CD4-positive, alpha-beta T cell treated with Interleukin-4 for 1 hour (primary cell): ENCODE measurements at regions not wholly inside any gene's neighbourhood (a gene's known extent, or its start where the extent isn't known, plus 50 kb on each side); places are given as distances from the start of the nearest gene placed in this dataset.

Experiments
- DNase-seq, 2 donors: peaks; one replicate each; pipeline ENCODE4 v3.0.0-alpha.2; 2020 to 2022

GRCh38 chr6:1081551-1082284, 230.2 kb upstream of the FOXQ1 start:
- no peak for DNase-seq

DNA sequence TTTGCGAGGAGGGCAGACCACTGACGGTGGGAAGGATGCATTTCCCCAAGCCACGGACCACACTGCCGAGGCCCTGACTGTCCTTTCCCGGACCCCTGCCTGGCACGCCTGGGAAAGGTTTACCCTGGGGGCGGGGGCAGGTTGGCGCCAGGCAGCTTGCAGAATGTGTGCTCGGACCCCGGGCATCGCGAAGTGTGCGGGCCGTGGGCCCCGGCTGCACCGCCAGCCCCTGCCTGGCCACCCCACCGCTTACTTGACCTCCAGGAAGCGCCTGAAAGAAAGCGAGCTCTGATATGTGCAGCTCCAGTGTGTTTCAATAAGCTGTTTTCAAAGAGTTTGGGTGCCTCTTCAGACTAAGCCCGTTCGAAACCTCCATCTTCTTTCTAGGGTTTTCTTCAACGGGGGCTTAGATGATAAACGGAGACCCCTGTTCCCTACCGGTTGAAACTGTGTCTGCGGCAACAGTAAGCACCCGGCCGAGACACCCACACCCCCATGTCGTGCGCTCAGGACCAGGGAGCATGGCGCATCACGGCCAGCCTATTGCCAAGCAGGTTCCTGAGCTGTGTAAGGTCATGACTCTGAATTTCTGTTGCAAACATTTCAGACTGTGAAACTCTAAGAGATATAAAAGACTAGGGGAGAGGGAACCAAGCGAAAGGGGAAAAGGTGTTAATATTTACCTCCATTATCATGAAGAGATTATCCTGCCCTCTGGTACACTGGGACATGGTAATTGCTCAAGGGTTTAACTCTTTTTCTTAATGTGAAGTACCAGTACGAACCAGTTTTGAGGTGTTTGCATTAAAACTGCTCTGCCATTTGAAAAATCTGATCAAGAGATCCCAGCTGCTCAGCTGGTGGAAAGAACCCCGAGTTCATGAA, 231.2 kb upstream of the FOXQ1 start:
- no peak for DNase-seq

GRCh38 chr6:1079525-1079924, 232.4 kb upstream of the FOXQ1 start:
- DNase-seq = no peak

GRCh38 chr6:1077478-1078416, 234.2 kb upstream of the FOXQ1 start:
- no peak for DNase-seq

DNA sequence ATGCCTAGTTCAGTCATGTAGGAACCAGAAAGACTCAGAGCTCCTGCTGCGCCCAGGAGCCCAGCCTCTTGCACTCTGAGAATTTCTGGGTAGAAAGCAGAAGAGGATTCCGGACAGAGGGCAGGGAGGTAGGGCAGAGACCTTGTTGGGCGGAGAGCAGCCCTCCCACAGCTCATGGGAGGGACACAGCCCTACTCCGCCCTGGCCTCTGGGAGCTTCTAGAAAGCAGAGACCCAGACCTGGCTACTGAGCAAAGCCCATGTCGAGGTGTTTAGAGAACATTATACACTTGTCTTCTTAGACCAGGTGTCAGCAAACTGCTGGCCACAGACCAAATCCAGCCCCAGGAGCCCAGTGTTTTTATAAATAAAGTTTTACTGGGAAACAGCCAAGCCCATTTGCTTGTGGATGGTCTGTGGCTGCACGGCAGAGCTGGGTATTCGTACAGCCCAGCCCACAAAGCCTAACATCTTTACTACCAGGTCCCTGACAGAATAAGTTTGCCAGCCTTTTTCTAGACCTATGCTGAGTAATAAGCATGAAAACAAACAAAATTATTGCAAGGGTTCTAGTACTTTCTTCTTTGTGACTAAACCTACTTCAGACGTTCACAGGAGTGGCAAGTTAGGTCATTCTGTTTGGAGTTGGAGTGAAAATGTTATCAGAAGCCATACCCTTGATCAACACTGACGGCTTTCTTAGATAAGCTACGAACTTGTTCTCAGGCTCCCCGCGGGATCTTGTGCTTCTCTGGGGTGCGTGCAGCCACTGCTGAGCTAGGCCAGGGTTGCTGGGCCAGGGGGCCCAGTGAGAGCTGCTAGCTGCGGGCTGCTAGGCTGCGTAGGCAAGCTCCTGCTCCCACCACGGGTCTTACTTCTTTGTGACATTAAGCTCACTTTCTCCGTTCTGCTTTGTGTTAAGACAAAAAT, 235.1 kb upstream of the FOXQ1 start:
- DNase-seq = no peak

DNA sequence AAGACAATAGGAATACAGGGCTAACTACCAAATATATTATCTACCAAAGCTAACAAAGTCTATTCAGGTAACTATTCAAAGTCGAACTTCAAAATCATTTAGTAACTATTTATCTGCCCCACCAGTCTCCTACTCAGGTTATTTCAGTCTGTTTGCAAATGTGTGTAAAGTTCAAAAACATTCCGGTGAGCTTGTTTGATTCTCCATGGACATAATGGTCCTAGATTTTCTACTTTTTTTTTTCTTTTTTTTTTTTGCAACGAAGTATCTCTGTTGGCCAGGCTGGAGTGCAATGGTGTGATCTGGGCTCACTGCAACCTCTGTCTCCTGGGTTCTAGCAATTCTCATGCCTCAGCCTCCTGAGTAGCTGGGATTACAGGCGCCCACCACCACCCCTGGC, 236.0 kb upstream of the FOXQ1 start:
- no peak for DNase-seq

GRCh38 chr6:1075444-1075843, 236.5 kb upstream of the FOXQ1 start:
- DNase-seq = no peak

DNA sequence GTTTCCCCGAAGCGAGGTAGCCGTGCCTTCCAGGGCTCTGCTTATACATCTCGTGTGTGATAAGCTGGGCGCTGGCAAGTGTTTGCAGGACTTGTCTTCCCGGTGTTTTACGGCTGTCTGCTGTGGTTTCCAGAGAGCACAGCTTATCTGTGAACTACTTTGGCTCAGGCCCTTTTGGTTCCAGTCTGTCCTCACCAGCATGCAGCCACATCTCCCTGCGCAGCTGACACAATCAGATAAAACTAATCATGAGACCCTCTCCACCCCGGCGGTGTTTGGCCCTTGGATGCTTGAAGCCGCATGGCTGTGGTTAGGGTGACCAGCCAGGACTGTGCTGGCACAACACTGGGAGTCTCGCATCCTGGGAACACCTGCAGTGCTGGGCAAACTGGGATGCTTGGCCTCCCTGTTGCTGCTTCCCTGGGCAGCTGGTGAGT, 241.8 kb upstream of the FOXQ1 start:
- no peak for DNase-seq

GRCh38 chr6:1068905-1069304, 243.0 kb upstream of the FOXQ1 start:
- DNase-seq = no peak

GRCh38 chr6:1068068-1068467, 243.8 kb upstream of the FOXQ1 start:
- DNase-seq = no peak

DNA sequence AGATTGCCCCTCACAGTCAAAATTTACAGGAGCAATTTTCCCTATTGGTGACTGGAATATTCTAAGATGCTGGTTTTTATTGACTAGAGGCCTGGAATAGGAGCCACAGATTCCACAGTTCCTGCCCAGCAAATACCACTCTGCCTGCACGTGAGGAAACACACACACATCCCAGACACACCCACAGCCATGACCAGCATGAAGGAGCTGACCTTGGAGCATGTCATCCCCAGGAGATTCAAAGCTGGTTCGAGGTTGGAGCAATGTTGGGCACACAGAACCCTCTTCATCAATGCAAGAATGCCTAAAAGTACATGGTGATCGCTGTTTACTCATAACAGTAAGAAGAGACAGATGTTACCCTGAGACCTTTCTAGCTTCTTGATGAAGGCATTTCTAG, 244.6 kb upstream of the FOXQ1 start:
- DNase-seq = no peak

GRCh38 chr6:1066449-1067090, 245.3 kb upstream of the FOXQ1 start:
- no peak for DNase-seq

- DNase-seq = no peak
Measured at GRCh38 chr6:1065986-1066385, 245.9 kb upstream of the FOXQ1 start.

DNA sequence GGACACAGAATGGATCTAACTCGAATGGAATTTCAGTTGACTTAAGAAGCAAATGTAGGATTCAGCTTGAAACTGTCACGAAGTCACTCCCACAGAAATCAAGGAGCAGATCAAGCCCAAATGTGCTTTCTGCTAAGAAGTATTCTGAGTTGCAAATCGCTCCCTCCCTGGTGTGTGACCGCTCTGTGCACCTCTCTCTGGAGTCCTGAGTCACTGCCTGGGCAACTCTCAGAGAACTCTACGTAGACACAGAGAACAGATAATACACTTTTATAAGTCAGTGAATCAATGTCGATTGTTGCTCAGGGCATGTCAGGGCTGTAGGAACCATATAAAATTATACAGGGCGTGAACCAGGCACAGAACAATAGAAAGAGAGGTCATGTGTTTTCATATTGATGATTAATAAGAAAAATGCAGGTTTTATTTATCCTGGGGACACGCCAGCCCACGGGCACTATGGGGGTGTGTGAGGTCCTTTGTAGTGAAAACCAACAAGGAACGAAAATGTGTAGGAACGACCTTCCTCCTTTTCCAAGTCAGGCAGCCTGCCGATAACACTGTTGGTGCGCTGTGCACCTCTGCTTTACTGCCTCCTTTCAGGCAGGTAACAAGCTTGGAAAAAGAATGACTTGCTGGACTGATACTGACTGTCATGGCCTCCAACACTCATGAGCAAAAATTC, 248.1 kb upstream of the FOXQ1 start:
- DNase-seq = no peak

DNA sequence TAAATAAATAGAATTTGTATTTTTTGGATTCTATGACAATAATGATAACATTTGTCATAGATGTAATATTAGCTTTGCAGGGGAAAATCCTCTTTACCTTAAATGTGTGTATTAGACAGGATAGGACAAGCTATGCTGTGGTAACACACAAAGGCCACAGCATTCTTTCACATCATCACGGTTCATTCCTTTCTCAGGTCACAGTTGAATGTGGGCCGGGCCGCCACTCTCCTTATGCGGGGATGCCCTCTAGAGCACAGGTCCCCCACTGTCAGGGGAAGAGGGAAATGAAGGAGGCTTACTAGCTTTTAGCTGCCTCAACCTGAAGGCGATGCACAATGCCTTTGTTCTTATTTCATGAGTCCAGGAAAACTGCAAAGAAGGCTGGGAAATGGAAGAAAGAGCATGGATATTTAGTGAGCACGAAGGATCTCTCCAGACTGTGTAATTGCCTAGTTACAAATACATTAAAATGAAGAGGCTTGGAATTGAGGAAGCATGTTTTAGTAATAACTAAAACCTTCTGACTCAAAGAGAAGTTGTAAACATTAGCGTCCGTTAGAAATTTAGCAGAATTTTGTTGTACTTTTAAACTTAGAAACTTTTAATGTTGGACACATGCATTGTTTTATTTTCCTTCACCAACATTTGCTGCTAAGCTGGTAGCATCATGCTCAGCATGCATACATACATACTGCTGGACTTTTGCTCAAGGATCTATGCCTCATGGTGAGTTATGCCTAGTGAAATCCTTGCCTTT, 248.9 kb upstream of the FOXQ1 start:
- DNase-seq = no peak

DNA sequence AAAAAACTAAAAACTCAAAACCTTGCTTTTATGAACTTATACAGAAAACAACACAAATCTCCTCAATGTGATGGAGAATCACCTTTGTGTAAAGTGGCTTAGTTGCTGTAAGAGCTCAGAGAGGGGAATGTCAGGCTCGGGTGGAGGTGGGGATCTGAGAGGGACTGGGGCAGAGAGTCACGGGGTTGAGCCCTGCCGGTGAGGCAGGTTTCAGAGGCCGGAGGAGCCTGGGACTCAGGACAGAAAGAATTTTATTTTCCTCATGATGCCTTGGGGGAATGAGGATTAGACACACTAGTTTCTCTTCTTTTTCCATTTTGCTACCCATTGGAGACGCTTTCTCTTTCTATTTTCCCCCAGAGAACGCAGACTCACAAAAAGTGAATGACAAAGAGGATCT, 252.3 kb upstream of the FOXQ1 start:
- DNase-seq = no peak

DNA sequence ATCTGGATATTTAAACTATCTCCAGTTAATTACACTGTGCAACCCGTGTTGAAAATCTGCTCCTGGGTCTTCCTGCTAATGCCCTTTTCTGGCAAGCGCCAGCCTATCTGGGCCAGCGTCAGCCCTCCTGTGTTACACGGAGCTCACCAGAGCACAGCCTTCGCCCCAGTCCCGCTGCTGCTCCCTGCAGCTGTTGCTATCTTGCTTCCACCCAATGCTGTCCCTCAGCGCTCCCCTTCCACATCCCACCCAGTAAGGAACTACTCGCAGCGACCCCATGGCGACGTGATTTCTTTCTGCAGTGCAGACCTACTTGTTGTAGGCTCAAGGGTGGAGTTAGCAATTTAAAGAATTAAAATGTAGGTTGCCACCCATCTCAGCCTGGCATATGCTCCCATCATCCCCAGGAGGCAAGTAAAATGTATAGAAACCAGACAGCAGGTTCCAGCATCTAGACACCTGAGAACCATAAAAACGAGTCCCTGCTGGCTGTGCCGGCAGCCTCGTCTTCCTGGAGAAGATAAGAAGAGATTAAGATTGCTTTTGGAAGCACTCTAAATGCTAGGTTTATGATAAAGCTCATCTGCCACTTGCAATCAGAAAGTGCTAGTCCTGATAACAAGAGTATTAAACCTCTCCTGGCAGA, 254.3 kb upstream of the FOXQ1 start:
- no peak for DNase-seq

DNA sequence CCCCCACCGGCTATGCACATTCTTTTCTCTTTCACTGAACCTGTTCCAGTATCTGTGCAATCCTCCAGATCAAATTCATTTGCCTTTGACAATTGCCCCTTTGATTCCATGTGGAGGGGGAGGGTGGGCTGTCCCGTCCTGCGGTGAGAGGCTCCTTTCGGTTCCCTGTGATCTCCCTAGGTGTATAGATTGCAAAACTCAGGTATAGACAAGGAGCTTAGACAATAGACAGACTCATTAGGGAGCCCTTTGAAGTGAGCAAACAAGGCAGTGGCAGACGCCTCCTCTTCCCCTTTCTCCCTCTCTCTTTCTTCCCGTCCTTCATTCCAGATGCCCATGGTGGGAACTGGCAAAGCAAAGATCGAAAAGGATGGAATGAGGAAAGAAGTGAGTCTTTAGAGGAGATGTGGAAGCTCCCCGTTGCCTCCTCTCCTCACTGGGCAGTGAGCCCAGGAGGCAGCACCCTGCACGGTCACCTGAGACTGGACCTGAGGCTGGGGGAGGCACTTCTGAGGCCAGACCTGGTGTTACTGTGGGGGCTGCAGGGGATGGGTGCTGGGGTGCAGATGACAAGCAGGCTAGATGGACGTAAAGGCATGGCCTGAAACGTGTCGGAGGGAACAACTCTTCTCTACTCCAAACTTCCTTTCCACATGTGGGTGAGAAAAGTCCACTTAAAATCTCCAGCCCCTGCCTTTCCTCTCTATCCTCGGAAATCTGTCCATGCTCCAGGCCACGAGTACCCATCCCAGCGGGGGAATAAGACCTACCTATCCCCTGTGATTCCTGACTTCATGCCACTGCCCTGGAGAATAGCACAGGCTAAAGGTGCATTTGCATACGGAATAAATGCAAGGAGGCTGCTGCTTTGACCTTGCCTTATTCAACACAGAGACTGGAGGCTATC, 256.6 kb upstream of the FOXQ1 start:
- DNase-seq = no peak

DNA sequence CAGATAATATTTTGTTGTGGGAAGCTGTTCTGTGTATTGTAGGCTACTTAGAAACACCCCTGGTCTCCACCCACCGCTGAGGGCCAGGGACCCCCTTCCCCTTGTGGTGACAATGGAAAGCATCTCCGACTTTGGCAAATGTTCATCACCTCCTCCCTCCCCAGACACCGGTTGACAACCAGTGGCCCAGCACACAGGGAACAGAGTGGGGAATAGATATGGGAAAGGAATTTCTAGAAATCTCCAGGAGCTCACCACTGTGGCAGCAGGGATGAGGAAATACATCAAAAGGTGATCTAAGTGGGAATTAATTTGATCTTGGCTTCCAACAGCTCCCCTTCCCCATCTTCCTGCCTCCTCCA, 257.3 kb upstream of the FOXQ1 start:
- DNase-seq = no peak
